OCI-LY7 (cell line): ENCODE measurements at regions not wholly inside any gene's neighbourhood (a gene's known extent, or its start where the extent isn't known, plus 50 kb on each side); places are given as distances from the start of the nearest gene placed in this dataset.

Source experiments
- CTCF ChIP-seq: fragments of 200-600 bp; sonication (generic); conservative IDR thresholded peaks from 2 replicates; pipeline ENCODE4 v1.5.1; 2014; ENCODE audit warnings: mild to moderate bottlenecking, antibody characterized with exemption, low read length, moderate library complexity, mixed read lengths
- EZH2phosphoT487 ChIP-seq: fragments of 200-600 bp; sonication (generic); IDR thresholded peaks from 2 replicates; pipeline ENCODE4 v1.6.1; 2018; ENCODE audit warnings: low read depth, borderline replicate concordance, mild to moderate bottlenecking, mixed run types, antibody characterized with exemption, low read length, moderate library complexity, mixed read lengths

DNA sequence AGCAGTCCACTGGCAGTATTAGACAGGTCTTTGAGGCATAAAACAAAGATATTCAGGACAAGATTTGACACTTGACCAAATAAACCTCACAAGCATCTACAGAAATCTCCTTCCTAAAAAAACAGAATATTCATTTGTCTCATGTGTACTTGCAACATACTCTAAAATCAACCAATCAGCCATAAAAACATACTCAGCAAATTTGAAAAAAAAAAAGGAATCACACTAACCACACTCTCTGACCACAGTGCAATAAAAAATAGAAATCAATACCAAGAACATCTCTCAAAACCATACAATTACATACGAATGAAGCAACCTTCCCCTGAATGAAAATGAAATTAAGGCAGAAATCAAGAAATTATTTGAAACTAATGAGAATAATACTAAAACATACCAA is 591.3 kb downstream of the FAM133A start:
- TF ChIP-seq EZH2phosphoT487 = no peak
- TF ChIP-seq CTCF = no peak
